GM12872 (cell line): ENCODE measurements at regions not wholly inside any gene's neighbourhood (a gene's known extent, or its start where the extent isn't known, plus 50 kb on each side); places are given as distances from the start of the nearest gene placed in this dataset.

ENCODE experiments used
- TF ChIP-seq, protein P1 (sequence below): IDR thresholded peaks from 3 replicates; pipeline ENCODE4 v1.5.1; 2011; ENCODE audit warnings: low read depth, mild to moderate bottlenecking, low read length, moderate library complexity; ENCODE audit not compliant: insufficient read depth

DNA sequence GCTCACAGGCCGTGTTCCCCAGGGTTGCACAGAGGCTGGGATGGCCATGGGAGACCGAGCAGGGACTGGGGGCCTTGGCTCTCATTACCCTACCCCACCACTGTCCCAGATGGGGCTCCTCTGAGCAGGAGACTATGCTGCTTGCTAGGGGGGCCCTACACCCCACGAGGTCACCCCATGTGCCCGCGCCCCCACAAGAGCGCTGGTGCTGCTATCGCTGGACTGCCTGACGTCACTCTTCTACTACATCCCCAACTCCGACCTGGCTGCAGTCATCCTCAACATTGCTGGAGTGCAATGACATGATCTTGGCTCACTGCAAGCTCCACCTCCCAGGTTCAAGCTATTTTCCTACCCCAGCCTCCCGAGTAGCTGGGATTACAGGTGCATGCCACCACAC lies 307.7 kb downstream of the ARRDC4 start:
- TF ChIP-seq, protein P1, sequence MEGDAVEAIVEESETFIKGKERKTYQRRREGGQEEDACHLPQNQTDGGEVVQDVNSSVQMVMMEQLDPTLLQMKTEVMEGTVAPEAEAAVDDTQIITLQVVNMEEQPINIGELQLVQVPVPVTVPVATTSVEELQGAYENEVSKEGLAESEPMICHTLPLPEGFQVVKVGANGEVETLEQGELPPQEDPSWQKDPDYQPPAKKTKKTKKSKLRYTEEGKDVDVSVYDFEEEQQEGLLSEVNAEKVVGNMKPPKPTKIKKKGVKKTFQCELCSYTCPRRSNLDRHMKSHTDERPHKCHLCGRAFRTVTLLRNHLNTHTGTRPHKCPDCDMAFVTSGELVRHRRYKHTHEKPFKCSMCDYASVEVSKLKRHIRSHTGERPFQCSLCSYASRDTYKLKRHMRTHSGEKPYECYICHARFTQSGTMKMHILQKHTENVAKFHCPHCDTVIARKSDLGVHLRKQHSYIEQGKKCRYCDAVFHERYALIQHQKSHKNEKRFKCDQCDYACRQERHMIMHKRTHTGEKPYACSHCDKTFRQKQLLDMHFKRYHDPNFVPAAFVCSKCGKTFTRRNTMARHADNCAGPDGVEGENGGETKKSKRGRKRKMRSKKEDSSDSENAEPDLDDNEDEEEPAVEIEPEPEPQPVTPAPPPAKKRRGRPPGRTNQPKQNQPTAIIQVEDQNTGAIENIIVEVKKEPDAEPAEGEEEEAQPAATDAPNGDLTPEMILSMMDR = no peak

DNA sequence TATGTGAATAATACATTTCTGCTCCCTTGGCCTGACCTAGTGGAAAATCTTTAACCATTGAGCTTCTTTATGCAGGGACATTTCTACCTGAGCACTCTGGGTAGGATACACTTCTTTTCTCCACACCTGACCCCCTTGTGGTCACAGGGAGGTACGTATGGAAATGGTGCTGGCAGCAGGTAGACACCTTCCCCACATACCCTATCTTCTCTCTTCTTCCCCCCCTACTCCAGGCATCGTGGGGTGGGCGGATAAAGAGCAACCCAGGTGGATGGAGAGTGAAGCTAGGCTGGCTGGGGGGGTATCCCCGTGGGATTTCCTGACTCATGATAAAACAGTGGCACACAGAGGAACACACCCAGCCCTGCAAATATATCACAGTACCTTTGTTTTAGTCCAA lies 312.1 kb downstream of the ARRDC4 start:
- TF ChIP-seq, protein P1 = no peak

DNA sequence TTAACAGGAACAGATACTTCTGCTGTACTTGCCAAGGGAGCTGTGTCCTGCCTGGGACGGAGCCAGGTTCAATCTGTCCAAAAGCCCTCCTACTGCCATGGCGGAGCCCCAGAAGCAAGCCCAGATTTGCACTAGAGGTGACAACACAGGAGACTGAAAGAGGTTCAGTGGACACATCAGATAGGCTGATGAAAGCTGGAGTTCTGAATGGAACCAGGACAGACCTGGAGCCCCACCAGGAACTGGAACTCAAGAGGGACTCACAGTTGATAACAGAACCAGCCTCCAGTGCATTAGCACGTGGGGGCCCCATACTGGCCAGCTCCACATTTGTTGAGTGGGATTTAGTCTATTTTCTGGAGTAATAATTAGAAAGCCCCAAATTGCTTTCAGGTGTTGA lies 315.5 kb downstream of the ARRDC4 start:
- TF ChIP-seq, protein P1 = no peak

DNA sequence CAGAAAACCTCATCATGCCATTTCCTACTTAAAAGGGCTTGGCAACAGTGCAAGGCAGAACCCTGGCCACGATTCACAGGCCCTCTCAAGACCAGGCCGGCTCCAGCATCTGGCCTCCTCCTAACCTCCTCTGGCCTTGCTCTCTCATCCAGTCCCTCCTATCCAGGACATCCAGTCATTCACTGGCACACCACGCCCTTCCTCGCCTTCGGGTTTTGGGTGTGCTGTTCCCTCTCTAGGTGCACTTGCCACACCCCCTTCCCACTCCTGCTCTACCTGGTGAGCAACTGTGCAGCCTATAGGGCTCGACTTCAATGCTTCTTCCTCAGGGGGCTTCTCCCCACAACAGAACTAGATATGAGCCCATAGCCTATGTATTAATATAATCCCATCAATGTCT lies 317.1 kb downstream of the ARRDC4 start:
- TF ChIP-seq, protein P1 = no peak

DNA sequence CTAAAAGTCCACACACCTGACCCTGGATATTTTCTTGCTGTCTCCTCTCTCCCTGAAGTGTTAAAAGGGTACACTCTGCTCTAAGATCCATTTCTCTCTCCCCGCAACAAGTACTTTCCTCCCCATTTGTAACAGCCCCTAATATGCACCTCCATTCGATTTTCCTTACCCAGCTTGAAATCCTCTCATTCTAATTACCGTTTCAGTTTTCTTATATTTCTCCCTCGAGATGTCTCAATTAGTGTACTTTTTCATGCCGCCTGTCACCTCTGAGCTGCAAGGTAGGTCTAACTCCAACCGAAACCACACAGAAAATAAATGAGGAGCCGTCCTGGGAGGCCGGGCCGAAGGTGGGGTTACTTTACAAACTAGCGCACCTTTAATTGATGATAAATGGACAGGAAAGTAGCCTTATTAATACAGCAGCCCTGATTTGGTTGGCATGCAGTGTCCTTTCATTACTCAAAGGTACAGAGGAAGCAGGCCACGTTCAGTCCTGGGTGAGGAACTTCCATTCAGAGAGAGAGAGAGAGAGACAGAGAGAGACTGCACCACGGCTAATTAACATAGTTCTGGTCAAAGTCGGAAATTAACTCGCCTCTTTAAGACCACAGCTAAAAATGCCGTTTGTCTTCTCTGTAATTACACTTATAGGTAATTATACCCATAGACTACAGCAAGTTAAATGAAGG lies 319.9 kb downstream of the ARRDC4 start:
- TF ChIP-seq, protein P1 = no peak

DNA sequence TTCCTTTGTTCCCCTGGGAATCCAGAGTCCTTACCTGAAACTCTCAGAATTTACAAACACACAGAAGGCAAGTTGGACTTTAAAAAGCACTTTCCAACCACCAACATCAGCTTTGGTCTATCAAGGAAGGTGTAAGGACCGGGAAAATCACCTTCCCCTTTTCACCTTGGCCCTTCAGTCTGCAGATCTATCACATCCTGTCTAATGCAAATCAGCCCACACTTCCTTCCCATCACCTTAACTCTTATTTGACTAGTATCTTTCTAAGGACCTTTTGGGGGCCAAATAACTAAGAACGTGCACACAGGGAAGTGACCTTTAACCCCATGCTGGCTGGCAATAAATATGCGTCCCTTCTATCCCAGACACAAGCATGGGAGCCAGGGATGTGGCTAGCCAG lies 320.6 kb downstream of the ARRDC4 start:
- TF ChIP-seq, protein P1 = no peak

DNA sequence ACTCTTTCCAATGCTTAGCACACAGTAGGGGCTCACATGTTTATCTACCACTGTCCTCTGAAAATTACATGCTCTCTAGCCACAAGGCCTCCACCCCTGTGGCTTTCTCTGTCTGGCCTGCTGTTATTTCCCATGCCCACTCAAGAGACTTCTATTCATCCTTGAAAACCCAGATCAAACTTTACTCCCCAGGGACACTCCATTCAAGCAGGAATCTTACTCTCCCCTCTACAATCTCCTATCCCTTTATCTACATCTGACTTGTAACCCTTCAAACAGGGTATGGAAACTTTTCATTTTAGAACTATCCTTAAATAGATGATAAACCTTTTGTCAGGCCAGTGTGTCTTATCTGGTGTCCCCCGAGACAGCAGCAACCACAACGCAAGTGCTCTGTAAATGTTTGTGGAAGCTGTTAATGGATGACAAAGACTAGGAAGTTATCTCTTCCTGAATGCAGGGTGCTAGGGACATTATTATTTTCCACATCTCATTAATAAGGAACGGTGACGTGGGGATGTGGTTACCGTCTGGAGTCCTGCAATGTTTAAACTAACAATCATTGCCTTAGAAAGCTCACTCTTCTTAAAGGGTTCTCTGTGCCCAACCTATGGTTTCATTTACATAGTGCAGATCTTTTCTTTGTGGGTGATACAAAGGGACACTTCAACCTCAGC lies 322.3 kb downstream of the ARRDC4 start:
- TF ChIP-seq, protein P1 = no peak
